ENCODE measurements at regions not wholly inside any gene's neighbourhood (a gene's known extent, or its start where the extent isn't known, plus 50 kb on each side); places are given as distances from the start of the nearest gene placed in this dataset.
"Not testable (repeated sequence)": the region's sequence is repeated elsewhere in the genome, so short reads cannot be mapped to it uniquely, and the experiment has no call there.

GRCh38 chr17:33873201-33873617, 381.9 kb upstream of the CCL2 start:
- no peak for DNase-seq
- Histone ChIP-seq H3K9me3 (no peaks in the 10 kb centered on the region), H3K27ac (no peak overlapping the region), H3K27me3 (no peaks in the 10 kb centered on the region), H3K4me1 (no peaks in the 10 kb centered on the region), H3K4me3 (no peak overlapping the region), H3K36me3 (no peaks in the 10 kb centered on the region)
- intact Hi-C loops (cut with DNase I), result no loop called here
- TF ChIP-seq, protein P1, sequence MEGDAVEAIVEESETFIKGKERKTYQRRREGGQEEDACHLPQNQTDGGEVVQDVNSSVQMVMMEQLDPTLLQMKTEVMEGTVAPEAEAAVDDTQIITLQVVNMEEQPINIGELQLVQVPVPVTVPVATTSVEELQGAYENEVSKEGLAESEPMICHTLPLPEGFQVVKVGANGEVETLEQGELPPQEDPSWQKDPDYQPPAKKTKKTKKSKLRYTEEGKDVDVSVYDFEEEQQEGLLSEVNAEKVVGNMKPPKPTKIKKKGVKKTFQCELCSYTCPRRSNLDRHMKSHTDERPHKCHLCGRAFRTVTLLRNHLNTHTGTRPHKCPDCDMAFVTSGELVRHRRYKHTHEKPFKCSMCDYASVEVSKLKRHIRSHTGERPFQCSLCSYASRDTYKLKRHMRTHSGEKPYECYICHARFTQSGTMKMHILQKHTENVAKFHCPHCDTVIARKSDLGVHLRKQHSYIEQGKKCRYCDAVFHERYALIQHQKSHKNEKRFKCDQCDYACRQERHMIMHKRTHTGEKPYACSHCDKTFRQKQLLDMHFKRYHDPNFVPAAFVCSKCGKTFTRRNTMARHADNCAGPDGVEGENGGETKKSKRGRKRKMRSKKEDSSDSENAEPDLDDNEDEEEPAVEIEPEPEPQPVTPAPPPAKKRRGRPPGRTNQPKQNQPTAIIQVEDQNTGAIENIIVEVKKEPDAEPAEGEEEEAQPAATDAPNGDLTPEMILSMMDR (IDR thresholded peaks at IDR 0.05), result no peak
- ATAC-seq, result no peak

- no peak overlapping the region for H3K27ac ChIP-seq
- no peaks in the 10 kb centered on the region for H3K4me1 ChIP-seq
- no peaks in the 10 kb centered on the region for H3K9me3 ChIP-seq
- H3K27me3 ChIP-seq, result no peaks in the 10 kb centered on the region
- ATAC-seq (no peak), DNase-seq (no peak)
- TF ChIP-seq, protein P1 (IDR thresholded peaks at IDR 0.05), result no peak
- intact Hi-C loops (cut with DNase I), result no loop called here
- H3K36me3 ChIP-seq, result no peaks in the 10 kb centered on the region
- H3K4me3 ChIP-seq, result no peak overlapping the region
Observed at GRCh38 chr17:33874617-33875060, 380.4 kb upstream of the CCL2 start.

DNA sequence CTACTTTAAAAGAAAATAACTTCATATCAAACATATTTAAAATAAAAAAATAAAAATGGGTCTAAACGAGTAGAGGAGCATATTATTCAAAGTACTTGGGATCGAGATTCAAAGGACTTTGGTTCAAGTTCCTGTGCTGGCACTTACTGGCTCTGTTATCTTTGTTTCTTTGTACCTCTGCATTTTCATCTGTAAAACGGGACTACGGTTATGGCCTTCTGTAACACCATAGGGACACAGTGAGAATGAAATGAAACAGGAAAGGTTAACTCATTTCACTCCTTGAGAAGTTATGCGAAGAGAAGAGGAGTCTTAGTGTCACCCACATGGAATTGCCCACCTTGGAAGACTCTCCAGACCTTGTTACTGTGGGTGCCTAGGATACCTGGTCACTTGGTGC, 379.1 kb upstream of the CCL2 start:
- H3K36me3 ChIP-seq, result no peaks in the 10 kb centered on the region
- H3K27me3 ChIP-seq, result no peaks in the 10 kb centered on the region
- no peak for DNase-seq
- intact Hi-C loops (cut with DNase I), result no loop called here
- H3K4me1 ChIP-seq, result no peaks in the 10 kb centered on the region
- H3K9me3 ChIP-seq, result no peaks in the 10 kb centered on the region
- TF ChIP-seq, protein P1 (IDR thresholded peaks at IDR 0.05), result no peak
- H3K27ac ChIP-seq, result no peak overlapping the region
- no peak overlapping the region for H3K4me3 ChIP-seq
- no peak for ATAC-seq

DNA sequence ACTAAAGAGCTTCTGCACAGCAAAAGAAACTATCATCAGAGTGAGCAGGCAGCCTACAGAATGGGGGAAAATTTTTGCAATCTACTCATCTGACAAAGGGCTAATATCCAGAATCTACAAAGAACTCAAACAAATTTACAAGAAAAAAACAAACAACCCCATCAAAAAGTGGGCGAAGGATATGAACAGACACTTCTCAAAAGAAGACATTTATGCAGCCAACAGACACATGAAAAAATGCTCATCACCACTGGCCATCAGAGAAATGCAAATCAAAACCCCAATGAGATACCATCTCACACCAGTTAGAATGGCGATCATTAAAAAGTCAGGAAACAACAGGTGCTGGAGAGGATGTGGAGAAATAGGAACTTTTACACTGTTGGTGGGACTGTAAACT, 372.8 kb upstream of the CCL2 start:
- DNase-seq; intact Hi-C loops (cut with DNase I); H3K27me3 ChIP-seq; H3K27ac ChIP-seq; ATAC-seq; H3K9me3 ChIP-seq; H3K4me1 ChIP-seq; H3K4me3 ChIP-seq; H3K36me3 ChIP-seq: not testable (repeated sequence)

DNA sequence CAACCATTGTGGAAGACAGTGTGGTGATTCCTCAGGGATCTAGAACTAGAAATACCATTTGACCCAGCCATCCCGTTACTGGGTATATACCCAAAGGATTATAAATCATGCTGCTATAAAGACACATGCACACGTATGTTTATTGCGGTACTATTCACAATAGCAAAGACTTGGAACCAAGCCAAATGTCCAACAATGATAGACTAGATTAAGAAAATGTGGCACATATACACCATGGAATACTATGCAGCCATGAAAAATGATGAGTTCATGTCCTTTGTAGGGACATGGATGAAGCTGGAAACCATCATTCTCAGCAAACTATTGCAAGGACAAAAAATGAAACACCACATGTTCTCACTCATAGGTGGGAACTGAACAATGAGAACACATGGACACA, 372.4 kb upstream of the CCL2 start:
- DNase-seq; H3K36me3 ChIP-seq; intact Hi-C loops (cut with DNase I); H3K4me1 ChIP-seq; H3K4me3 ChIP-seq; H3K27ac ChIP-seq; H3K27me3 ChIP-seq; ATAC-seq; H3K9me3 ChIP-seq: not testable (repeated sequence)

- H3K4me3 ChIP-seq, result no peak overlapping the region
- no peaks in the 10 kb centered on the region for H3K36me3 ChIP-seq
- H3K9me3 ChIP-seq, result no peaks in the 10 kb centered on the region
- DNase-seq, result no peak
- no peaks in the 10 kb centered on the region for H3K4me1 ChIP-seq
- H3K27me3 ChIP-seq, result no peaks in the 10 kb centered on the region
- H3K27ac ChIP-seq, result no peak overlapping the region
- TF ChIP-seq, protein P1 (IDR thresholded peaks at IDR 0.05), result no peak
- intact Hi-C loops (cut with DNase I), result no loop called here
- no peak for ATAC-seq
Observed at GRCh38 chr17:33888455-33888854, 366.6 kb upstream of the CCL2 start.

- DNase-seq (no peak), ATAC-seq (no peak)
- Histone ChIP-seq H3K4me3 (no peak overlapping the region), H3K9me3 (no peaks in the 10 kb centered on the region), H3K4me1 (no peaks in the 10 kb centered on the region), H3K27me3 (no peaks in the 10 kb centered on the region), H3K27ac (no peak overlapping the region), H3K36me3 (no peaks in the 10 kb centered on the region)
- intact Hi-C loops (cut with DNase I), result no loop called here
- TF ChIP-seq, protein P1 (IDR thresholded peaks at IDR 0.05), result no peak
Observed at GRCh38 chr17:33889040-33889439, 366.0 kb upstream of the CCL2 start.

Measured in upper lobe of right lung (tissue), 1 donor.